Psoas muscle (tissue), 7 donors: ENCODE measurements at regions not wholly inside any gene's neighbourhood (a gene's known extent, or its start where the extent isn't known, plus 50 kb on each side); places are given as distances from the start of the nearest gene placed in this dataset.
"Not testable (repeated sequence)": the region's sequence is repeated elsewhere in the genome, so short reads cannot be mapped to it uniquely, and the experiment has no call there.

Experiments
- ATAC-seq, 4 donors: fragments of 200-7000 bp; cut with Tn5 transposase; one replicate each; pipeline ENCODE4 v1.9.1; 2020; ENCODE audit warnings: moderate library complexity in 3 of 4, mild to moderate bottlenecking in 2 of 4
- DNase-seq, 2 donors: peaks; one replicate each; pipeline ENCODE4 v3.0.0-alpha.2; 2020
- H3K27ac ChIP-seq: fragments of 200-600 bp; one replicate; pipeline ENCODE4 v1.8.0; 2022
- H3K27me3 ChIP-seq, 3 donors: fragments of 200-600 bp in 1 of 3; one replicate each; pipeline versions ENCODE4 v1.6.1 to v1.8.0; 2013 to 2022; ENCODE audit warnings: low read length in 2 of 3, mild to moderate bottlenecking in 2 of 3, moderate library complexity in 1 of 3; ENCODE audit not compliant: insufficient read depth in 3 of 3
- H3K36me3 ChIP-seq, 2 donors: fragments of 200-600 bp in 1 of 2; one replicate each; pipeline versions ENCODE4 v1.6.1 to v1.8.0; 2013 to 2022; ENCODE audit warnings: low read depth in 1 of 2, mild to moderate bottlenecking in 1 of 2, moderate library complexity in 1 of 2; ENCODE audit not compliant: insufficient read depth in 1 of 2
- H3K4me1 ChIP-seq: fragments of 200-600 bp; one replicate; pipeline ENCODE4 v1.8.0; 2022
- H3K4me3 ChIP-seq: fragments of 200-600 bp; one replicate; pipeline ENCODE4 v1.8.0; 2022; ENCODE audit warnings: mild to moderate bottlenecking
- H3K9me3 ChIP-seq: fragments of 200-600 bp; one replicate; pipeline ENCODE4 v1.8.0; 2022
- WGBS, 3 donors: extraction: QIAGEN DNeasy Blood & Tissue Kit; methylation state at CpG; one replicate each; pipeline versions ENCODE4 v1.1.6 to v1.1.7; 2013; 5-methylcytosine and 5-hydroxymethylcytosine counted together
- intact Hi-C, 2 donors: fragments of 100-400 bp; cut with DNase I; formaldehyde crosslinking; loops; one replicate each; pipeline versions ENCODE4 v1.11.0 to v1.14.2; 2022
- donor health status: healthy with polysubstance abuse.
- donor health status: DM: no; HTN: no; CAD: no; lungs with moderate emphysema.
- donor health status: Bipolar disorder and iron deficiency.
- donor health status: healthy.
- donor health status: DM: yes; HTN: yes; CAD: no.
- donor health status: DM: no; HTN: no; CAD: no.
- donor health status: DM: yes; HTN: yes; CAD: no.

DNA sequence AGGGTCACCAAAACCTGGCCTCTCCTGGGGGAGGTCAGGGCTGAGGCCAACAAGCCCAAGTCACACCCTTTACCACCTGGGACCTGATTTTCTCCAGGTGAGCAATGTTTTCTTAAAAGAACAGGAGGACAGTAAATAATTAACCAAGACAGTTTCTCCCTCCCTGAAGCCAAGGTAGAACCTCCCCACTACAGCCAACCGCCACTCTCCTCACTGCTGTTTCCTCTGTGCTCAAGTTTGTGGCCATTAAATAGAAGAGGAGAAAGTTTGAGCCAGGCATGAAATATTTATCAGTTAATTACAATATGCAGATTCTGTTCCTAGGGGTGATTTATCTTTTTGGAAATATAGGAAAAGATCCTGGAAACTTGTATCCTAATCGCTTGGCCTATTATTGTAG is 150.6 kb upstream of the ANKRD20A1 start:
- DNase-seq, H3K27ac ChIP-seq, H3K9me3 ChIP-seq, H3K4me1 ChIP-seq, H3K4me3 ChIP-seq, H3K36me3 ChIP-seq, intact Hi-C loops, H3K27me3 ChIP-seq, ATAC-seq: not testable (repeated sequence)
- 86 to 100% (median 87%) methylated on average over 1 of the region's 2 CpGs for WGBS, 3 donors

DNA sequence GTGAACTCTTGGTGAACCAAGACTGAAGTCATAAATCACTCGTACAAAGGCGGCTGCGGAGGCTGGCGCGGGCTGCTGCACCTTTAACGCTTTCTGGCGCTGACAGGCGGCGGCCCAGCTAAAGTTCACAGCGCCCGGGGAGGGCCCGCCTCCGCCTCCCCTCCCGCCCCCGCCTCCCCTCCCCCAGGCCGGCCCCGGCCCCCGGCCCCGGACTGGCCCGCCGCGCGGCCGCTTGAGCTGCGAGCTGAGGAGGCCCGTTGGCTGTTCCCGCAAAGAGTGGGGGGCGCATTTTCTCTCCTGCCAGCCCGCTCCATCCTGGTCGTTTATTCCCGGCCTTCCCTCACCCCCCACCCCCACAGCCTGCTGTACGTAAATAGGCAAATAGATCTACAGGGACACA is 147.3 kb upstream of the ANKRD20A1 start:
- H3K4me1 ChIP-seq, H3K27me3 ChIP-seq, H3K4me3 ChIP-seq, H3K36me3 ChIP-seq, intact Hi-C loops, H3K9me3 ChIP-seq, ATAC-seq, DNase-seq, H3K27ac ChIP-seq: not testable (repeated sequence)
- 10 to 11% methylated on average over 12 to 13 of the region's 32 CpGs; no CpG with 5 or more reads in 1 of the 3 donors for WGBS, 3 donors

DNA sequence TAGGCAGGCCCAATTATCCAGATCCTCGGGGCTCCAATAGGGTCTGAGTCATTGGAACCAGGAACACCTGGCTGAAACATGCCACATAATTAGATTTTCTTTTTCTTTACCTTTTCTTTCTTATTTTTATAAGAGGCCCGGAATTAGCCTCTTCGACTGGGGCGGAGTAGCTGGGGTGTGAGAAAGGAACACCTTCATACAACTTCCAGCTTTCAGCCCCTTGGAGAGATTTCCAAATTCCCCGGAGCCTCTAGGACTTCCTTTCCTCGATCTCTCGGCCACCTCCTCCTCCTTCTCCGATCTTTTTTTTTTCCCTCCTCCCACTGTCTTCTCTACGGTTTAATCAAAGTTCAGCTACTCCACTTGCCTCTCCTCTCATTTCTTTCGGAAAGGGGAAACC is 146.8 kb upstream of the ANKRD20A1 start:
- H3K27me3 ChIP-seq, H3K36me3 ChIP-seq, H3K27ac ChIP-seq, intact Hi-C loops, ATAC-seq, H3K4me1 ChIP-seq, DNase-seq, H3K9me3 ChIP-seq, H3K4me3 ChIP-seq: not testable (repeated sequence)
- 60 to 80% (median 64%) methylated on average over 7 to 8 of the region's 10 CpGs for WGBS, 3 donors

DNA sequence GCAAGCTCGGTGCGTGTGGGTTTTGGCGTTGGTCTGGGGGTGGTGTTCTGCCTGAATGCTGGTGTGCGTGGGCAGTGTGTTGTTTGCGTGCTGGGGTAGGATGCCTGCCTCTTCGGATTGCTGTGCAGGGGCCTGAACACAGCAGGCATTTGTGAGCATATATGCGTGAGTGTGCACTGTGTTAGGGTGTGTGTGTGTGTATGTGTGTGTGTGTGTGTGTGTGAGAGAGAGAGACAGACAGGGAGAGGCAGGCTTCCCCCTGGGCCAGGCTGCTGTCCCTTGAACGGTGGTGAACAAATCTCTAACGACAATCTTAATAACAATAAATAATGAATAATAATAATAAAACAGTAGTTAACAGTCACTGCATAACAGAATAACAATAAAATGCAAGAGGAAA is 145.8 kb upstream of the ANKRD20A1 start:
- DNase-seq, H3K4me1 ChIP-seq, intact Hi-C loops, H3K4me3 ChIP-seq, ATAC-seq, H3K27me3 ChIP-seq, H3K9me3 ChIP-seq, H3K36me3 ChIP-seq, H3K27ac ChIP-seq: not testable (repeated sequence)
- WGBS, 3 donors = 59 to 65% (median 64%) methylated on average over 3 of the region's 9 CpGs

DNA sequence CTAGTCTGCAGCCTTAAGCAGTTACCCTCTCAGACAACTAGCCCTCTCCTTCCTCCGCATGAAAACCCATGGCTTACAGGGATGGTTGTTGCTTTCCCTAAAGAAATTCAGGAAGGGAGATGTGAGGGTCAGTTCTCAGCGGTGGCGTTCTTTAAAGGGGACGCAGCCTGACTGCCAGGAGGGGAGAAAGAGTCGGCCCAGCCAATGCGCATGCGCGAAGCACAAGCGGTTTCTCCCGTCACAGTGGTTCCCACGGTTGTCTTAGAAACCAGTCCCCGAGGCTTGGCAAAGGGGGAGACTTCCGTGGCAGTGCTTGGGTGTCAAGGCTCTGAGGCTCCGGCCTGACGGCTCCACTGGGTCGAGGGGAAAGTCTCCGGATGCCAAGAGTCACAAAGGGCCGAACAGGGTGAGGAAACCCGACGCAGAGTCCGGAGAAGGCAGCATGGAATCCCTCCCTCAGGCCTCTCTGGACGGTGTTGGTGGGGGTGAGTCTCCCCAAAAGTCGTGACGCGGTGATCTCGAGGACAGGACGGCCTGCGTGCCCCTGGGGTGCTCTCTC is 140.8 kb upstream of the ANKRD20A1 start:
- H3K27me3 ChIP-seq, H3K4me3 ChIP-seq, H3K27ac ChIP-seq, H3K36me3 ChIP-seq, intact Hi-C loops, H3K4me1 ChIP-seq, H3K9me3 ChIP-seq, ATAC-seq: not testable (repeated sequence)
- WGBS, 3 donors = 26 to 29% methylated on average over 8 to 10 of the region's 28 CpGs; no CpG with 5 or more reads in 1 of the 3 donors
- peak; percentile 45 to 68 for DNase-seq

DNA sequence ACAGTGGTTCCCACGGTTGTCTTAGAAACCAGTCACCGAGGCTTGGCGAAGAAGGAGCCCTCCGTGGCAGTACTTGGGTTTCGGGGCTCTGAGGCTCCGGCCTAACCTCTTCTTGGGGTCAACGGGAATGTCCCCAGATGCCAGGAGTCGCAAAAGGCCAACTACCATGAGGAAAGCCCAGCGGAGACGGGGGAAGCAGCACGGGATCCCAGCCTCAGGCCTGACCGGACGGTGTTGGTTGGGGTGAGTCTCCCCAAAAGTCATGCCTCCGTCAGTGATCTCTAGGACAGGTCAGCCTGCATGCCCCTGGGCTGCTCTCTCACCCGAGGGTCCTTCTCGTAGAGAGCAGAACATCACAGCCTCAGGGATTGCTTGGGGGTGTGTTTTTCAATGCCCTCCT is 138.2 kb upstream of the ANKRD20A1 start:
- ATAC-seq, H3K9me3 ChIP-seq, H3K4me1 ChIP-seq, H3K36me3 ChIP-seq, H3K27me3 ChIP-seq, intact Hi-C loops, H3K4me3 ChIP-seq, H3K27ac ChIP-seq: not testable (repeated sequence)
- WGBS, 3 donors = 81 to 92% (median 83%) methylated on average over 11 to 15 of the region's 16 CpGs
- peak in 1 of 2 donors; percentile 23 for DNase-seq

DNA sequence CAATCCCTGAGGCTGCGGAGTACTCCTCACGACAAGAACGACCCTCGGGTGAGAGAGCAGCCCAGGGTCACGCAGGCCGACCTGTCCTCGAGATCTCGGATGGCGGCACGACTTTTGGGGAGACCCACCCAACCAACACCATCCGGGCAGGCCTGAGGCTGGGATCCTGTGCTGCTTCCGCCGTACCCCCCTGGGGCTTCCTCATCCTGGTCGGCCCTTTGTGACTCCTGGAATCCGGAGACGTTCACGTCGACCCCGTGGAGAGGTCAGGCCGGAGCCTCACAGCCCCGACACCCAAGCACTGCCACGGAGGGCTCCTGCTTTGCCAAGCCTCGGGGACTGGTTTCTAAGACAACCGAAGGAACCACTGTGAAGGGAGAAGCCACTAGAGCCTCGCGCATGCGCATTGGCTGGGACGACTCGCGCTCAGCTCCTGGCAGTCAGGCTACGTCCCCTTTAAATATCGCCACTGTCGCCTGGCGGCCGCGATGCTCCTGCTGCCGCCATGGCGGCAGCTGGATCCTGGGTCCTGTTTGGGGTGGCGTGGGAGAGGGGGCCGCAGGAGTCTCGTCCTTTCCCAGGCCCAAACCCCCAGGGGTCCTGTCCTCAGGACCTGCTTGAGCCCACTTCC is 136.2 kb upstream of the ANKRD20A1 start:
- WGBS, 3 donors = no CpG with 5 or more reads among the region's 41 CpGs
- DNase-seq, H3K9me3 ChIP-seq, H3K4me1 ChIP-seq, H3K4me3 ChIP-seq, H3K27ac ChIP-seq, H3K36me3 ChIP-seq, H3K27me3 ChIP-seq, intact Hi-C loops: not testable (repeated sequence)
- peak; percentile 78 to 93 (median 90) for ATAC-seq

DNA sequence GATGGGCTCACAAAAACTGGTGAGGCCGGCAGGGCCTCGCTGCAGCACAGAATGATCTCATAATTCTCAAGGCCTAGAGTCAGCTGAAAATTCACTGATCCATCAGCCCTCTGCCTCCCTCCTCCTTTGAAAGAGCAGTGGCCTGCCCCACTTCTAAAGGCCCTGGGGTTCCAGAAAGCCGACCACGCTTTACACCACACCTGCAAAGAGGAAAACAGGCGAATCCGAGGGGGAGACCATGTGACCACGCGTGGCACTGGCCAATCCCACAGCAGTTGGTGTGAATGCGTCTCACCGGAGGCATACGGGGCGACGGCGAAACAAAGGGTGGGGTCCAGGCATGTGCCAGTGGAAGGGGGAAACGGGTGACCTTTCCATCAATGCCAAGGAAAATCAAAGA is 135.5 kb upstream of the ANKRD20A1 start:
- H3K9me3 ChIP-seq, H3K4me1 ChIP-seq, H3K27me3 ChIP-seq, H3K27ac ChIP-seq, H3K36me3 ChIP-seq, intact Hi-C loops: not testable (repeated sequence)
- DNase-seq (peak; percentile 5 to 35), ATAC-seq (peak; percentile 39 to 61 (median 43))
- peak overlapping the region; percentile 60 for H3K4me3 ChIP-seq
- WGBS, 3 donors = 0% methylated on average over 2 to 6 of the region's 15 CpGs

DNA sequence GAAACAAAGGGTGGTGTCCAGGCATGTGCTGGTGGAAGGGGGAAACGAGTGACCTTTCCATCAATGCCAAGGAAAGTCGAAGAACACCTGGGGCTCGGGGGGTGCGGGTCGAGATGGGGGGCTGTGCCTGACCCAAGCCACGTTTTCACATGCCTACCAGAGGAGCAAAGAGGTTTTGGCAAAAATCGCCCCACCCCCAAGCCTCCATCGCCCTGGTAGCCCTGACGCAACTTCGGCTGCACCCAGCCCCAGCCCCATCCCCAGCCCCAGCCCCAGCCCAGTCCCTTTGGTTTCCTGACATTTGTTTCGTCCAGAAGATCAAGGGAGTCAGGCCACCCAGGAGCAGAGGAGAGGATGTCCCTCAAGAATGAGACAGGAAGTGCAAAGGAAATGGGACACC is 133.8 kb upstream of the ANKRD20A1 start:
- peak; percentile 10 to 46 for DNase-seq
- H3K4me3 ChIP-seq, H3K27ac ChIP-seq, H3K36me3 ChIP-seq, H3K9me3 ChIP-seq, intact Hi-C loops, H3K4me1 ChIP-seq, H3K27me3 ChIP-seq: not testable (repeated sequence)
- ATAC-seq = peak in 1 of 4 donors; percentile 13
- WGBS, 3 donors = 4 to 36% (median 23%) methylated on average over 3 to 7 of the region's 11 CpGs

DNA sequence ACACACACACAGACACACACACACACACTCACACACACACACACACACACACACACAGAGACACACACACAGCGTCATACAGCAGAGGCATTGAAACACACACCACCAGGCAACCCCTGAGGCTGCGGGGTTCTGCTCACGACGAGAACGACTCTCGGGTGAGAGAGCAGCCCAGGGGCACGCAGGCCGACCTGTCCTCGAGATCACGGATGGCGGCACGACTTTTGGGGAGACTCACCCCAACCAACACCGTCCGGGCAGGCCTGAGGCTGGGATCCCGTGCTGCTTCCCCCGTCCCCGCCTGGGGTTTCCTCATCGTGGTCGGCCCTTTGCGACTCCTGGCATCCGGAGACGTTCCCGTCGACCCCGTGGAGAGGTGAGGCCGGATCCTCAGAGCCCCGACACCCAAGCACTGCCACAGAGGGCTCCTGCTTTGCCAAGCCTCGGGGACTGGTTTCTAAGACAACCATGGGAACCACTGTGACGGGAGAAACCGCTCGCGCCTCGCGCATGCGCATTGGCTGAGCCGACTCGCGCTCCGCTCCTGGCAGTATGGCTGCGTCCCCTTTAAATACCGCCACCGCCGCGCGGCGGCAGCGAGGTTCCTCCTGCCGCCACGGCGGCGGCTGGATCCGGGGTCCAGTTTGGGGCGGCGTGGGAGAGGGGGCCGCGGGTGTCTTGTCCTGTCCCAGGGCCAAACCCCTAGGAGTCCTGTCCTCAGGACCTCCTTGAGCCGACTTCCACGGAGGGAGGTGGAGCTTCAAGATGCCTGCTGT is 132.3 kb upstream of the ANKRD20A1 start:
- WGBS, 3 donors = 1% methylated on average over 16 to 21 of the region's 58 CpGs; no CpG with 5 or more reads in 1 of the 3 donors
- H3K27me3 ChIP-seq, intact Hi-C loops, H3K9me3 ChIP-seq, H3K36me3 ChIP-seq, H3K4me1 ChIP-seq, H3K27ac ChIP-seq: not testable (repeated sequence)
- H3K4me3 ChIP-seq = peak overlapping the region; percentile 48
- DNase-seq (peak in 1 of 2 donors; percentile 5), ATAC-seq (peak in 3 of 4 donors; percentile 60 to 81 (median 70))

DNA sequence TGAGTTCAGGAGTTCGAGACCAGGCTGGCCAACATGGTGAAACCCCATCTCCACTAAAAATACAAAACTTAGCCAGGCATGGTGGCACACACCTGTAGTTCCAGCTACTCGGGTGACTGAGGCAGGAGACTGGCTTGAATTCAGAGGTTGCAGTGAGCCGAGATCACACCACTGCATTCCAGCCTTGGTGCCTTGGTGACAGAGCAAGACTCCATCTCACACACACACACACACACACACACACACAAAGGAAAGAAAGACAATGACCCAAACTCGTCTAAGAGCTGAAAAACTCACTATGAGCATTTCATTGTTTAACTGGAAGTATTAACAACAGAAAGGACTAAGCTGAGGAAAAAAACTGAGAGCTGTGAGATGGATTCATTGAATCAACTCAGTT is 95.6 kb upstream of the ANKRD20A1 start:
- H3K27me3 ChIP-seq, ATAC-seq, H3K36me3 ChIP-seq, H3K4me3 ChIP-seq, H3K27ac ChIP-seq, DNase-seq, H3K9me3 ChIP-seq, intact Hi-C loops, H3K4me1 ChIP-seq: not testable (repeated sequence)
- WGBS, 3 donors = 0 to 54% (median 40%) methylated on average over 1 to 2 of the region's 4 CpGs
